H1 (cell line): ENCODE measurements at regions not wholly inside any gene's neighbourhood (a gene's known extent, or its start where the extent isn't known, plus 50 kb on each side); places are given as distances from the start of the nearest gene placed in this dataset.

ENCODE experiments used
- ASH2L ChIP-seq: fragments of 200-600, 300-600 bp; sonication (generic); IDR thresholded peaks from one replicate; pipeline ENCODE4 v1.7.1; 2017; ENCODE audit warnings: low read length
- BACH1 ChIP-seq: IDR thresholded peaks from 2 replicates; pipeline ENCODE4 v1.6.1; 2012; ENCODE audit warnings: low read length, improper control_type of control experiment
- BRCA1 ChIP-seq: IDR thresholded peaks from 2 replicates; pipeline ENCODE4 v1.6.1; 2012; ENCODE audit warnings: low read depth, low read length, improper control_type of control experiment
- CHD1 ChIP-seq: IDR thresholded peaks from 2 replicates; pipeline ENCODE4 v1.6.1; 2012; ENCODE audit warnings: low read depth, low read length, improper control_type of control experiment
- CHD7 ChIP-seq: fragments of 300-600 bp; sonication (generic); IDR thresholded peaks from 2 replicates; pipeline ENCODE4 v1.7.1; 2012; ENCODE audit warnings: low read length, moderate library complexity, mild to moderate bottlenecking, inconsistent platforms; ENCODE audit not compliant: insufficient replicate concordance
- HDAC2 ChIP-seq, 2 experiments: fragments of 300-600 bp in 1 of 2; sonication (generic) in 1 of 2; IDR thresholded peaks; 2 replicates each; pipeline ENCODE4 v1.6.1; 2011 to 2012; ENCODE audit warnings: low read depth in 2 of 2, low read length in 2 of 2, mild to moderate bottlenecking in 2 of 2, moderate library complexity in 2 of 2, borderline replicate concordance in 1 of 2, inconsistent platforms in 1 of 2
- JUN ChIP-seq: IDR thresholded peaks from 2 replicates; pipeline ENCODE4 v1.6.1; 2011; ENCODE audit warnings: low read depth, mild to moderate bottlenecking, improper control_type of control experiment, low read length
- MAFK ChIP-seq: IDR thresholded peaks from 2 replicates; pipeline ENCODE4 v1.6.1; 2012; ENCODE audit warnings: low read depth, mild to moderate bottlenecking, improper control_type of control experiment, low read length
- POU5F1 ChIP-seq: IDR thresholded peaks from 2 replicates; pipeline ENCODE4 v1.6.1; 2011; ENCODE audit warnings: low read depth, mild to moderate bottlenecking, low read length, moderate library complexity
- RFX5 ChIP-seq: IDR thresholded peaks from 2 replicates; pipeline ENCODE4 v1.6.1; 2011; ENCODE audit warnings: low read depth, low read length, improper control_type of control experiment, borderline replicate concordance
- TAF1 ChIP-seq: IDR thresholded peaks from 2 replicates; pipeline ENCODE4 v1.6.1; 2011; ENCODE audit warnings: mild to moderate bottlenecking, low read depth, low read length

GRCh38 chr5:54370982-54371381 is 60.6 kb upstream of the ARL15 start (continued):
- no peak for TF ChIP-seq CHD7
- no peak for TF ChIP-seq JUN
- TF ChIP-seq MAFK: no peak
- TF ChIP-seq ASH2L: no peak
- no peak for TF ChIP-seq TAF1
- TF ChIP-seq BRCA1: no peak
- no peak for TF ChIP-seq BACH1
- TF ChIP-seq RFX5: no peak
- TF ChIP-seq CHD1: no peak
- no peak for TF ChIP-seq HDAC2 (IDR thresholded peaks at IDR 0.05; ENCODE audit: borderline replicate concordance in 1 of 2, low read depth in 2 of 2, low read length in 2 of 2)
- TF ChIP-seq POU5F1: no peak
- TF ChIP-seq, all 59 proteins: peak for 0
